DND-41 (cell line): ENCODE measurements at regions not wholly inside any gene's neighbourhood (a gene's known extent, or its start where the extent isn't known, plus 50 kb on each side); places are given as distances from the start of the nearest gene placed in this dataset.

Experiments used
- ATAC-seq: fragments of 200-7000 bp; cut with Tn5 transposase; 3 replicates; pipeline ENCODE4 v1.9.1; 2021; ENCODE audit warnings: low read depth; ENCODE audit not compliant: insufficient read depth
- DNase-seq: peaks from one replicate; pipeline ENCODE4 v3.0.0-alpha.2; 2020
- H2AFZ ChIP-seq: 2 replicates; pipeline ENCODE4 v1.6.0; 2012; ENCODE audit warnings: low read depth, low read length
- H3K27ac ChIP-seq: 2 replicates; pipeline ENCODE4 v1.5.1; 2012; ENCODE audit warnings: low read length, inconsistent platforms
- H3K27me3 ChIP-seq: fragments of 200-600 bp; sonication (generic); 2 replicates; pipeline ENCODE4 v1.6.0; 2012; ENCODE audit warnings: low read length, mild to moderate bottlenecking, inconsistent platforms; ENCODE audit not compliant: insufficient read depth, poor library complexity
- H3K36me3 ChIP-seq: 2 replicates; pipeline ENCODE4 v1.5.1; 2012; ENCODE audit warnings: low read length, inconsistent platforms; ENCODE audit not compliant: insufficient read depth
- H3K4me1 ChIP-seq: 2 replicates; pipeline ENCODE4 v1.5.1; 2012; ENCODE audit warnings: mild to moderate bottlenecking, low read length; ENCODE audit not compliant: insufficient read depth
- H3K4me2 ChIP-seq: 2 replicates; pipeline ENCODE4 v1.6.0; 2012; ENCODE audit warnings: mild to moderate bottlenecking, moderate library complexity, low read length, inconsistent platforms; ENCODE audit not compliant: insufficient read depth
- H3K4me3 ChIP-seq, 2 experiments: fragments of 200-600 bp in 1 of 2; shearing (Covaris generic) in 1 of 2; 2 replicates each; pipeline ENCODE4 v1.5.1; 2012 to 2016; ENCODE audit warnings: inconsistent platforms in 2 of 2, low read length in 2 of 2, mild to moderate bottlenecking in 2 of 2, low read depth in 1 of 2, moderate library complexity in 1 of 2
- H3K79me2 ChIP-seq: 2 replicates; pipeline ENCODE4 v1.6.0; 2012; ENCODE audit warnings: low read length, inconsistent platforms; ENCODE audit not compliant: insufficient read depth
- H3K9ac ChIP-seq: 2 replicates; pipeline ENCODE4 v1.6.0; 2012; ENCODE audit warnings: low read depth, mild to moderate bottlenecking, inconsistent platforms, low read length, moderate library complexity
- H3K9me3 ChIP-seq: 2 replicates; pipeline ENCODE4 v1.5.1; 2012; ENCODE audit warnings: low read length, moderate library complexity, mild to moderate bottlenecking, inconsistent platforms; ENCODE audit not compliant: insufficient read depth, severe bottlenecking
- H4K20me1 ChIP-seq: 2 replicates; pipeline ENCODE4 v1.6.0; 2012; ENCODE audit warnings: low read length; ENCODE audit not compliant: insufficient read depth
- EZH2 ChIP-seq: IDR thresholded peaks from 3 replicates; pipeline ENCODE4 v1.6.1; 2012; ENCODE audit warnings: borderline replicate concordance, low read depth, mild to moderate bottlenecking, moderate library complexity, low read length, inconsistent platforms; ENCODE audit not compliant: severe bottlenecking
- TF ChIP-seq, protein P1 (sequence below): IDR thresholded peaks from 2 replicates; pipeline ENCODE4 v1.5.1; 2012; ENCODE audit warnings: borderline replicate concordance, low read length, moderate library complexity, mild to moderate bottlenecking; ENCODE audit not compliant: poor library complexity, severe bottlenecking; ENCODE audit errors: extremely low read depth

DNA sequence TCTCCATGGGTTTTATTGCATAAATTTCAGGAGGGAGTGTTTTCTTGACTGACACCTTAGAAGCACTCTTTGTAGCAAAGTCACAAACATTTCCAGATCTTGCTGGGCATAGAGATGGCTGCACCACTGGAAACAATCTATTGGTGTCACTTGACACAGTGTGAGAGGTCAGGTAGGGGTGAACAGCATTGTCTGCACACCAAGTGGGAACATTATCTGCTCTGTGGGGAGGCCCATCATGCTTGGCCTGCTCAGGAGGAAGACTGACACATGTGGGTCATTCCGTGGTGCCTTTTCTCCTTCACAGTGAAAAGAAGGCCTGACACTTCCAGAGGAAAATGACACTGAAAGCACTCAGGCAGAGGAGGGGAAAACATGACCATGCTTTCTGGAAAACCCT, 149.9 kb upstream of the GALNT15 start:
- no peak overlapping the region for H2AFZ ChIP-seq
- no peaks in the 10 kb centered on the region for H4K20me1 ChIP-seq
- no peak overlapping the region for H3K27ac ChIP-seq
- H3K4me3 ChIP-seq, result no peak overlapping the region
- no peaks in the 10 kb centered on the region for H3K36me3 ChIP-seq
- TF ChIP-seq, protein P1, sequence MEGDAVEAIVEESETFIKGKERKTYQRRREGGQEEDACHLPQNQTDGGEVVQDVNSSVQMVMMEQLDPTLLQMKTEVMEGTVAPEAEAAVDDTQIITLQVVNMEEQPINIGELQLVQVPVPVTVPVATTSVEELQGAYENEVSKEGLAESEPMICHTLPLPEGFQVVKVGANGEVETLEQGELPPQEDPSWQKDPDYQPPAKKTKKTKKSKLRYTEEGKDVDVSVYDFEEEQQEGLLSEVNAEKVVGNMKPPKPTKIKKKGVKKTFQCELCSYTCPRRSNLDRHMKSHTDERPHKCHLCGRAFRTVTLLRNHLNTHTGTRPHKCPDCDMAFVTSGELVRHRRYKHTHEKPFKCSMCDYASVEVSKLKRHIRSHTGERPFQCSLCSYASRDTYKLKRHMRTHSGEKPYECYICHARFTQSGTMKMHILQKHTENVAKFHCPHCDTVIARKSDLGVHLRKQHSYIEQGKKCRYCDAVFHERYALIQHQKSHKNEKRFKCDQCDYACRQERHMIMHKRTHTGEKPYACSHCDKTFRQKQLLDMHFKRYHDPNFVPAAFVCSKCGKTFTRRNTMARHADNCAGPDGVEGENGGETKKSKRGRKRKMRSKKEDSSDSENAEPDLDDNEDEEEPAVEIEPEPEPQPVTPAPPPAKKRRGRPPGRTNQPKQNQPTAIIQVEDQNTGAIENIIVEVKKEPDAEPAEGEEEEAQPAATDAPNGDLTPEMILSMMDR, result no peak
- TF ChIP-seq EZH2, result no peak
- no peaks in the 10 kb centered on the region for H3K4me1 ChIP-seq
- H3K27me3 ChIP-seq, result no peaks in the 10 kb centered on the region
- DNase-seq (no peak), ATAC-seq (no peak)
- no peaks in the 10 kb centered on the region for H3K9me3 ChIP-seq
- H3K79me2 ChIP-seq, result no peaks in the 10 kb centered on the region
- no peak overlapping the region for H3K9ac ChIP-seq
- H3K4me2 ChIP-seq, result no peak overlapping the region

DNA sequence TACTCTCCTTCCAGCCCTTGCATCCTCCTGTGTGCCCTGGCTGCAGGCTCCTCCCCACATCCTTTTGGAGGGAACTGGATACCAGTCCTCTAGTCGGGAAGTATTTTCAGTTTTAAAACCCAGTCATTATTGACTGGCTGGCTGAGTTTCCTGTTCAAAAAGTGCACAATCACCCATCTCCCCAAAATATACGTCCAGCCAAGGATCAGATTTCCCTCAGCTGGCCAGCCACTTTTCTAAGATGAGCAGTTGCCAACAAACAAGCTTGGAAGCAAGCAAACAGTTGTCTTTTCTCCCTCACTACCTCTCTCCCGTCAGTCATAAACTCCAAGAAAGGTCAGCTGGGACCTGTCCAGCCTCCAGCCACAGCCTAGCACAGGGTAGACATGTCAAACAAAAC, 147.7 kb upstream of the GALNT15 start:
- no peak for DNase-seq
- Histone ChIP-seq H3K36me3 (no peaks in the 10 kb centered on the region), H4K20me1 (no peaks in the 10 kb centered on the region), H3K27ac (no peak overlapping the region), H3K9me3 (no peaks in the 10 kb centered on the region), H3K4me3 (no peak overlapping the region), H3K27me3 (no peaks in the 10 kb centered on the region), H3K4me1 (no peaks in the 10 kb centered on the region), H3K9ac (no peak overlapping the region), H2AFZ (no peak overlapping the region), H3K79me2 (no peaks in the 10 kb centered on the region), H3K4me2 (no peak overlapping the region)
- ATAC-seq, result no peak
- TF ChIP-seq, protein P1, result no peak
- TF ChIP-seq EZH2, result no peak

DNA sequence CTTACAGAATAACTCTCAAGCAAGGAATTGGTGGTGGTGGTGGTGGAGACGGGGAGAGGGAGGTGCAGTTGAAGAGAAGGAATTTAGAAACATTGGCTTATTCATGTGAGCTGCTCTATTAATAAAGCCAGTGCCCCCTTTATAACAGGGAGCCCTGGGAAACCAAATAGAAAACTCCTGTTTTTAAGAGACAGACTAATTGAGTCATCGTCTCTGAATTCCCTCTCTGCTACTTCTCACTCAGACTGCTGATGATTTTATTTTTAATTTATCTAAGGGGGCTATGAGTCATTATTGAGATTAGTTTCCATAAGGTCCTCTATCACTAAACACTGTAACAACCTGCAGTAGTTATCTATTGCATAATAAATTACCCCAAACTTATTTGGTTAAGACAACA, 145.9 kb upstream of the GALNT15 start:
- no peaks in the 10 kb centered on the region for H3K4me1 ChIP-seq
- no peak for ATAC-seq
- H2AFZ ChIP-seq, result no peak overlapping the region
- no peaks in the 10 kb centered on the region for H3K79me2 ChIP-seq
- DNase-seq, result no peak
- no peaks in the 10 kb centered on the region for H3K27me3 ChIP-seq
- no peak overlapping the region for H3K9ac ChIP-seq
- no peak overlapping the region for H3K27ac ChIP-seq
- H3K9me3 ChIP-seq, result no peaks in the 10 kb centered on the region
- H3K4me3 ChIP-seq, result no peak overlapping the region
- H3K4me2 ChIP-seq, result no peak overlapping the region
- no peaks in the 10 kb centered on the region for H3K36me3 ChIP-seq
- TF ChIP-seq, protein P1, result no peak
- TF ChIP-seq EZH2, result no peak
- no peaks in the 10 kb centered on the region for H4K20me1 ChIP-seq

DNA sequence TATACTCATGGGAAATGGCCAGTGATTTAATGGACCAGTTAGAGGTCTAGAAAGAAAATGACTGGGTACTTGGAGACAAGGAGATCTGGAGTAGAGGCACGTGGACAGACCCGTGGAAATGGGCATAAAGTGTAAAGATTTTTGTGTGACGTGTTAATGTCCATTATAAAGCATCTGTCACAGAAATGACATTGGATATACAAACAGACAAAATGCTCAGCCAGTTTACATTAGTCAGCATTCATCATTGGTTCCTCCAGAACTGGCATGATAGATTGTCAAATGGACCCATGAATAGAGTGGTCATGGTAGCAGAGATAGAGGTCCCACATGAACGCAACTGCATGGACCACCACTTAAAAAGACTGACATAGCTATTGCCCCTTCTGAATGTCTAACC, 144.1 kb upstream of the GALNT15 start:
- H2AFZ ChIP-seq, result no peak overlapping the region
- no peak for ATAC-seq
- H3K4me2 ChIP-seq, result no peak overlapping the region

More for the DNA sequence above, 144.1 kb upstream of the GALNT15 start:
- Histone ChIP-seq H3K36me3 (no peaks in the 10 kb centered on the region), H3K27me3 (peaks cover 9% of the 10 kb centered on the region), H3K27ac (no peak overlapping the region), H3K79me2 (no peaks in the 10 kb centered on the region), H3K9ac (no peak overlapping the region), H3K4me3 (no peak overlapping the region), H3K4me1 (no peaks in the 10 kb centered on the region), H4K20me1 (no peaks in the 10 kb centered on the region), H3K9me3 (no peaks in the 10 kb centered on the region)
- TF ChIP-seq, protein P1, result no peak
- no peak for TF ChIP-seq EZH2
- DNase-seq, result no peak
